Thoracic aorta (tissue), 2 donors: ENCODE measurements at regions not wholly inside any gene's neighbourhood (a gene's known extent, or its start where the extent isn't known, plus 50 kb on each side); places are given as distances from the start of the nearest gene placed in this dataset.
"Not testable (repeated sequence)": the region's sequence is repeated elsewhere in the genome, so short reads cannot be mapped to it uniquely, and the experiment has no call there.

Experiments used
- ATAC-seq: fragments of 150-250 bp; one replicate; pipeline ENCODE4 v1.8.0; 2017; ENCODE audit warnings: low read depth; ENCODE audit not compliant: insufficient number of reproducible peaks, low FRiP score
- DNase-seq: peaks from one replicate; pipeline ENCODE4 v3.0.0-alpha.2; 2020; ENCODE audit warnings: low spot score
- H3K27ac ChIP-seq, 2 donors: fragments of 200-600 bp; sonication (generic); 1 replicate in 1 of 2; 2 replicates in 1 of 2; pipeline ENCODE4 v1.5.1; 2016; ENCODE audit warnings: mild to moderate bottlenecking in 2 of 2, moderate library complexity in 2 of 2
- H3K27me3 ChIP-seq: fragments of 200-600 bp; sonication (generic); replicated peaks from 2 replicates; pipeline ENCODE4 v1.6.0; 2016; ENCODE audit warnings: mild to moderate bottlenecking; ENCODE audit not compliant: insufficient read depth
- H3K36me3 ChIP-seq: fragments of 200-600 bp; sonication (generic); one replicate; pipeline ENCODE4 v1.5.1; 2016
- H3K4me1 ChIP-seq, 2 donors: fragments of 200-600 bp; sonication (generic); 1 replicate in 1 of 2; 2 replicates in 1 of 2; pipeline versions ENCODE4 v1.5.1 to v1.6.0; 2016; ENCODE audit warnings: low read depth in 2 of 2, mild to moderate bottlenecking in 1 of 2; ENCODE audit not compliant: control insufficient read depth in 1 of 2
- H3K4me3 ChIP-seq: fragments of 200-600 bp; sonication (generic); 2 replicates; pipeline ENCODE4 v1.5.1; 2016; ENCODE audit warnings: mild to moderate bottlenecking
- H3K9me3 ChIP-seq: fragments of 200-600 bp; sonication (generic); 2 replicates; pipeline ENCODE4 v1.5.1; 2016
- TF ChIP-seq, protein P1 (sequence below): fragments of 200-600 bp; sonication (generic); IDR thresholded peaks from one replicate; pipeline ENCODE4 v1.5.1; 2019; ENCODE audit warnings: antibody characterized with exemption

DNA sequence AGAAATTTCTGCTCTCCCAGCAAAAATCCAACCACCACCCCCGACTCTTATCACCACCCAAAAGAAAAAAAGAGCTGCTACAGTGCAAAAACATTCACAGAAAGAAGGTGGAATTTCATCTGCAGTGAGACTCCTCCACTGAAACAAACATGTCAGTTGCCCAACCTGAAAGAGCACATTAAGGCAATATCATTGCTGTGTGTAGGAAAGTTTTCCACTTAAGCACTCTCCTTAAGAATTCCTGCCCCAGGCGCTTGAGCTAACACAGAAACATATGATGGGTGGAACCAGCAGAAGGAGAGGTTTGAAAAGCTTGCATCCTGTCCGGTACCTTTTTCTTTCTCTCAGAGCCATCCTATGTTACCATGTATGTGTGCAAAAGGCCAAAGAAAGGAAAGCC is 200.8 kb upstream of the GADL1 start:
- Histone ChIP-seq H3K9me3 (no peaks in the 10 kb centered on the region), H3K36me3 (no peaks in the 10 kb centered on the region), H3K4me1 (no peaks in the 10 kb centered on the region), H3K27ac (no peak overlapping the region), H3K27me3 (no peaks in the 10 kb centered on the region), H3K4me3 (no peak overlapping the region)
- TF ChIP-seq, protein P1, sequence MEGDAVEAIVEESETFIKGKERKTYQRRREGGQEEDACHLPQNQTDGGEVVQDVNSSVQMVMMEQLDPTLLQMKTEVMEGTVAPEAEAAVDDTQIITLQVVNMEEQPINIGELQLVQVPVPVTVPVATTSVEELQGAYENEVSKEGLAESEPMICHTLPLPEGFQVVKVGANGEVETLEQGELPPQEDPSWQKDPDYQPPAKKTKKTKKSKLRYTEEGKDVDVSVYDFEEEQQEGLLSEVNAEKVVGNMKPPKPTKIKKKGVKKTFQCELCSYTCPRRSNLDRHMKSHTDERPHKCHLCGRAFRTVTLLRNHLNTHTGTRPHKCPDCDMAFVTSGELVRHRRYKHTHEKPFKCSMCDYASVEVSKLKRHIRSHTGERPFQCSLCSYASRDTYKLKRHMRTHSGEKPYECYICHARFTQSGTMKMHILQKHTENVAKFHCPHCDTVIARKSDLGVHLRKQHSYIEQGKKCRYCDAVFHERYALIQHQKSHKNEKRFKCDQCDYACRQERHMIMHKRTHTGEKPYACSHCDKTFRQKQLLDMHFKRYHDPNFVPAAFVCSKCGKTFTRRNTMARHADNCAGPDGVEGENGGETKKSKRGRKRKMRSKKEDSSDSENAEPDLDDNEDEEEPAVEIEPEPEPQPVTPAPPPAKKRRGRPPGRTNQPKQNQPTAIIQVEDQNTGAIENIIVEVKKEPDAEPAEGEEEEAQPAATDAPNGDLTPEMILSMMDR = no peak
- no peak for DNase-seq
- ATAC-seq = no peak

DNA sequence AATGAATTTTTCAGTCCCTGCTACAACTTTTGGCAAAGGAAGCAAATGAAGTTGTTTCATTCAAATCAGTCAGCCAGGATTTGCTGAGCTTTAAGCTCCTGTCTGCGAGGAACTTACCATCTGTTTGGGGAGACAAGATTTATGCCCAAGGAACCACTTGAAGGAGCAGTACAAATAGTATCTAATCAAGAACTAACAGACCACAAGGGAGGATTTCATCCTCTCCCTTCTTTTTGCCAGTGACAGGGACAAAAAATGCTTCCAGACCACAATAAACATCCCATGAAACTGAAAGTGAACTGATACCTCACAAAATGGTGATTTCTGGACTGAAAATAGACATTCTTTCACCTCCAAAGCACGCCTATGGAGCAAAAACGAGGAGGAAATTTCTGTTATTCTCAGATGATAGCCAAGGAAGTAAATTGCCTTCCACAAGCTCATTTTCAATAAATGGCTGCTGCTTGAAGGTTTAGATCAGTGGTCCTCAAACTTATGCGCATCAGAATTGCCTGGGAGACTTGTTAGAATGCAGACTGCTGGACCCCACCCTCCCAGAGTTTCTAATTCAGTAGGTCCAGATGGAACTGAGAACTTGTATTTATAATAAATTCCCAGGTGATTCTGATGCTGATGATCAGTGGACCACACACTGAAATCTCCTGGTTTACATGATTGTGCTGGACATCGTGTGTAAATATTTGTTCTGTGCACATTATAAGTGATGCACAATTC is 202.4 kb upstream of the GADL1 start:
- H3K36me3 ChIP-seq = no peaks in the 10 kb centered on the region
- H3K4me1 ChIP-seq = no peaks in the 10 kb centered on the region
- ATAC-seq (no peak), DNase-seq (no peak)
- no peaks in the 10 kb centered on the region for H3K27me3 ChIP-seq
- H3K9me3 ChIP-seq = no peaks in the 10 kb centered on the region
- H3K4me3 ChIP-seq = no peak overlapping the region
- no peak overlapping the region for H3K27ac ChIP-seq
- TF ChIP-seq, protein P1 = no peak

DNA sequence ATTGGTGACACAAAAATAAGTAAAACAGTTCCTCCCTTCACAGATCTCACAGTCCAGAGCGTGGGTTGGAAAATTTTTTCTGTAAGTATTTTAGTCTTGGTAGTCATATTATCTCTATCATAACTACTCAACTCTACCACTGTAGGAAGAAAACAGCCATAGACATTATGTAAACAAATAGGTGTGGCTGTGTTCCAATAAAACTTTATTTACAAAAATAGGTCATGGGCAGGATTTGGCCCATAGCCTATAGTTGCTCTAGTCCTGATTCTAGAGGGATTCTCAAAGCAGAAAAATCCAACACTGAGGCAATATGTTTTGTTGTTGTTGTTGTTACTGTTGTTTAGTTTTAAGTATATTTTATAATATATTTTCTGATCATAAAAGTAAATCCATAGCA is 206.1 kb upstream of the GADL1 start:
- TF ChIP-seq, protein P1 = no peak
- H3K27me3 ChIP-seq = no peaks in the 10 kb centered on the region
- H3K9me3 ChIP-seq = no peaks in the 10 kb centered on the region
- no peak overlapping the region for H3K27ac ChIP-seq
- ATAC-seq = no peak
- H3K4me1 ChIP-seq = no peaks in the 10 kb centered on the region
- no peak for DNase-seq
- no peak overlapping the region for H3K4me3 ChIP-seq
- no peaks in the 10 kb centered on the region for H3K36me3 ChIP-seq

DNA sequence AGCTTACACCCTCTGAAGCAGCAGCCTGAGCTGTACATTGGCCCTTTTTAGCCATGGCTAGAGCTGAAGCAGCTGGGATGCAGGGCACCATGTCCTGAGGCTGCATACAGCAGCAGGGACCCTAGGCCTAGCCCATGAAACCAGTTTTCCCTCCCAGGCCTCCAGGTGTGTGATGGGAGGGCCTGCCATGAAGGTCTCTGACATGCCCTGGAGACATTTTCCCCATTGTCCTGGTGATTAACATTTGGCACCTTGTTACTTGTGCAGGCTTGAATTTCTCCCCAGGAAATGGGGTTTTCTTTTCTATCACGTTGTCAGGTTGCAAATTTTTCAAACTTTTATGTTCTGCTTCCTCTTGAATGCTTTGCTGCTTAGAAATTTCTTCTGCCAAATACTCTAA is 206.8 kb upstream of the GADL1 start:
- H3K4me1 ChIP-seq, DNase-seq, ATAC-seq, H3K36me3 ChIP-seq, H3K27ac ChIP-seq, H3K9me3 ChIP-seq, H3K27me3 ChIP-seq, H3K4me3 ChIP-seq: not testable (repeated sequence)

DNA sequence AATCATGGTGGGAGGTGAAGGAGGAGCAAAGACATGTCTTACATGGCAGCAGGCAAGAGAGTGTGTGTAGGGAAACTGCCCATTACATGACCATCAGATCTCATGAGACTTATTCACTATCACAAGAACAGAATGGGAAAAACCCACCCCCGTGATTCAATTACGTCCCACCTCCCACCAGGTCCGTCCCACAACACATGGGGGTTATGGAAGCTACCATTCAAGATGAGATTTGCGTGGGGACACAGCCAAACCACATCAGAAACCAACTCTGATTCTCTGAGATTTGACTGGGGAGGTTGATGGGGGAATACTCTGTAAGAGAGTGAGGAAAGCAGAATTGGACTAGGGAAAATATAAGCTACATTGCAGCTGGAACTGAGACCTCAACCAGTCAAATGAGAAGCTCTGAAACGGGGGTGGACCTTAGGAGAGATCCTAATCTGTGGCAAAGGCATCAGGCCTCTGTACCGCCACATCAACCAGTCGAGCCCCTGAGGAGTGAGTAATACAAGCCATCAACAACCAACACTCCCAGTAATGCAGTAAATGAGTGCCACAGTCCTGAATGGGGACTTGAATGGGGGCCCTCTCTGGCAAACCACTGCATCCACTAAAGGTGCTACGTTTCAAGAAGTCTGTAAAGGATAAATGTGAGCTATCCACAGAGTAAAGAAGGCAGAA is 207.9 kb upstream of the GADL1 start:
- H3K27ac ChIP-seq = no peak overlapping the region
- no peaks in the 10 kb centered on the region for H3K27me3 ChIP-seq
- DNase-seq (no peak), ATAC-seq (no peak)
- TF ChIP-seq, protein P1 = no peak
- no peaks in the 10 kb centered on the region for H3K4me1 ChIP-seq
- H3K4me3 ChIP-seq = no peak overlapping the region
- H3K9me3 ChIP-seq = no peaks in the 10 kb centered on the region
- H3K36me3 ChIP-seq = no peaks in the 10 kb centered on the region
